PC-3 (cell line): ENCODE measurements at regions not wholly inside any gene's neighbourhood (a gene's known extent, or its start where the extent isn't known, plus 50 kb on each side); places are given as distances from the start of the nearest gene placed in this dataset.
A peak's percentile ranks its signal among the peaks of the same experiment; 100 is the strongest.

Source experiments
- ATAC-seq: fragments of 200-7000 bp; cut with Tn5 transposase; 2 replicates; pipeline ENCODE4 v1.9.1; 2020; ENCODE audit warnings: mild to moderate bottlenecking, moderate library complexity
- BruUV-seq: library from RNA; stranded (reverse); fragments of 400-500 nt; replicated peaks from 2 replicates; lab custom pipeline; 2021; lab: Mats Ljungman, UMichigan
- CTCF ChIA-PET: fragments of 300-600 bp; sonication (Branson Sonifier 250); formaldehyde crosslinking; loops from one replicate; lab custom pipeline; 2022; ENCODE audit warnings: antibody characterized with exemption; lab: Charles Lee
- POLR2A ChIA-PET: fragments of 300-600 bp; sonication (Branson Sonifier 250); formaldehyde crosslinking; loops from one replicate; lab custom pipeline; 2022; ENCODE audit warnings: antibody characterized with exemption; ENCODE audit not compliant: unreplicated experiment; lab: Charles Lee
- DNase-seq: peaks from one replicate; pipeline ENCODE4 v3.0.0-alpha.2; 2015
- H2AFZ ChIP-seq: fragments of 300-600 bp; sonication (generic); 2 replicates; pipeline ENCODE4 v1.6.0; 2016; ENCODE audit warnings: antibody characterized with exemption, low read length
- H3F3A ChIP-seq: fragments of 300-600 bp; sonication (generic); one replicate; pipeline ENCODE4 v1.6.0; 2017; ENCODE audit warnings: antibody characterized with exemption, low read length, control low read depth, mild to moderate bottlenecking; ENCODE audit not compliant: unreplicated experiment
- H3K27ac ChIP-seq: fragments of 300-600 bp; sonication (generic); 2 replicates; pipeline ENCODE4 v1.5.1; 2016; ENCODE audit warnings: mild to moderate bottlenecking, low read length
- H3K27me3 ChIP-seq: fragments of 300-600 bp; sonication (generic); 2 replicates; pipeline ENCODE4 v1.6.1; 2016; ENCODE audit warnings: low read length, mixed read lengths
- H3K36me3 ChIP-seq: fragments of 300-600 bp; sonication (generic); 2 replicates; pipeline ENCODE4 v1.6.1; 2016; ENCODE audit warnings: low read depth, mixed run types, low read length, mixed read lengths
- H3K4me1 ChIP-seq: fragments of 300-600 bp; sonication (generic); 2 replicates; pipeline ENCODE4 v1.5.1; 2016; ENCODE audit warnings: low read length; ENCODE audit not compliant: insufficient read depth
- H3K4me2 ChIP-seq: fragments of 300-600 bp; sonication (generic); 2 replicates; pipeline ENCODE4 v1.6.0; 2016; ENCODE audit warnings: low read length
- H3K4me3 ChIP-seq: fragments of 300-600 bp; sonication (generic); 2 replicates; pipeline ENCODE4 v1.5.1; 2016; ENCODE audit warnings: mild to moderate bottlenecking, low read length, mixed read lengths
- H3K79me2 ChIP-seq: fragments of 300-600 bp; sonication (generic); 2 replicates; pipeline ENCODE4 v1.6.1; 2017; ENCODE audit warnings: low read length, mixed read lengths
- H3K9ac ChIP-seq: fragments of 300-600 bp; sonication (generic); 2 replicates; pipeline ENCODE4 v1.6.0; 2016; ENCODE audit warnings: mild to moderate bottlenecking, low read length
- H3K9me2 ChIP-seq: fragments of 300-600 bp; sonication (generic); replicated peaks from 2 replicates; pipeline ENCODE4 v1.6.1; 2016; ENCODE audit warnings: mixed run types, low read length, mixed read lengths
- H3K9me3 ChIP-seq: fragments of 300-600 bp; sonication (generic); 2 replicates; pipeline ENCODE4 v1.6.1; 2016; ENCODE audit warnings: low read length, mixed read lengths
- H4K20me1 ChIP-seq: fragments of 300-600 bp; sonication (generic); 2 replicates; pipeline ENCODE4 v1.6.1; 2016; ENCODE audit warnings: low read length, mixed read lengths
- CTCF ChIP-seq: fragments of 300-600 bp; sonication (generic); conservative IDR thresholded peaks from 2 replicates; pipeline ENCODE4 v1.5.1; 2017; ENCODE audit warnings: antibody characterized with exemption, low read depth, mild to moderate bottlenecking, low read length
- EZH2 ChIP-seq: fragments of 300-600 bp; sonication (generic); IDR thresholded peaks from one replicate; pipeline ENCODE4 v1.6.1; 2017; ENCODE audit warnings: antibody characterized with exemption, mild to moderate bottlenecking, low read length; ENCODE audit not compliant: unreplicated experiment
- EZH2phosphoT487 ChIP-seq: fragments of 300-600 bp; sonication (generic); IDR thresholded peaks from 2 replicates; pipeline ENCODE4 v1.6.1; 2018; ENCODE audit warnings: mild to moderate bottlenecking, antibody characterized with exemption, low read length, borderline replicate concordance
- intact Hi-C: fragments of 100-400 bp; cut with micrococcal nuclease; formaldehyde crosslinking; loops from 2 replicates; pipeline ENCODE4 v1.9.0; 2023

GRCh38 chr2:200761266-200761665 is 50.4 kb upstream of the BZW1 start:
- ChIA-PET POLR2A (no interaction called here), CTCF (interaction anchor here (0.5 to 0.7 kb wide), 2 partner anchors 25 to 185 kb away, joined by 7 to 9 read pairs; no protein-coding TSS in a partner anchor)
- no peak for TF ChIP-seq EZH2phosphoT487
- no peak for TF ChIP-seq CTCF
- no peak for TF ChIP-seq EZH2
- Histone ChIP-seq H3K79me2 (peaks cover 6% of the 10 kb centered on the region), H3K27ac (peak overlapping the region; percentile 43), H4K20me1 (no peaks in the 10 kb centered on the region), H3K4me2 (peak overlapping the region; percentile 26), H3K27me3 (no peaks in the 10 kb centered on the region), H3K9ac (no peak overlapping the region), H3K9me3 (no peaks in the 10 kb centered on the region), H3F3A (peaks cover 17% of the 10 kb centered on the region), H3K4me3 (no peak overlapping the region), H3K36me3 (no peaks in the 10 kb centered on the region), H3K4me1 (peaks cover 69% of the 10 kb centered on the region), H2AFZ (peak overlapping the region; percentile 30), H3K9me2 (0 out of 2 replicates have a peak, but pooled peaks cover 3% of the 10 kb centered on the region)
- BruUV-seq, result no TSS peak
- ATAC-seq (no peak), DNase-seq (peak; percentile 44)
- intact Hi-C loops, result no loop called here
